DND-41 (cell line): ENCODE measurements at regions not wholly inside any gene's neighbourhood (a gene's known extent, or its start where the extent isn't known, plus 50 kb on each side); places are given as distances from the start of the nearest gene placed in this dataset.

Experiments used
- ATAC-seq: fragments of 200-7000 bp; cut with Tn5 transposase; 3 replicates; pipeline ENCODE4 v1.9.1; 2021; ENCODE audit warnings: low read depth; ENCODE audit not compliant: insufficient read depth
- DNase-seq: peaks from one replicate; pipeline ENCODE4 v3.0.0-alpha.2; 2020
- H2AFZ ChIP-seq: 2 replicates; pipeline ENCODE4 v1.6.0; 2012; ENCODE audit warnings: low read depth, low read length
- H3K27ac ChIP-seq: 2 replicates; pipeline ENCODE4 v1.5.1; 2012; ENCODE audit warnings: low read length, inconsistent platforms
- H3K27me3 ChIP-seq: fragments of 200-600 bp; sonication (generic); 2 replicates; pipeline ENCODE4 v1.6.0; 2012; ENCODE audit warnings: low read length, mild to moderate bottlenecking, inconsistent platforms; ENCODE audit not compliant: insufficient read depth, poor library complexity
- H3K36me3 ChIP-seq: 2 replicates; pipeline ENCODE4 v1.5.1; 2012; ENCODE audit warnings: low read length, inconsistent platforms; ENCODE audit not compliant: insufficient read depth
- H3K4me1 ChIP-seq: 2 replicates; pipeline ENCODE4 v1.5.1; 2012; ENCODE audit warnings: mild to moderate bottlenecking, low read length; ENCODE audit not compliant: insufficient read depth
- H3K4me2 ChIP-seq: 2 replicates; pipeline ENCODE4 v1.6.0; 2012; ENCODE audit warnings: mild to moderate bottlenecking, moderate library complexity, low read length, inconsistent platforms; ENCODE audit not compliant: insufficient read depth
- H3K4me3 ChIP-seq, 2 experiments: fragments of 200-600 bp in 1 of 2; shearing (Covaris generic) in 1 of 2; 2 replicates each; pipeline ENCODE4 v1.5.1; 2012 to 2016; ENCODE audit warnings: inconsistent platforms in 2 of 2, low read length in 2 of 2, mild to moderate bottlenecking in 2 of 2, low read depth in 1 of 2, moderate library complexity in 1 of 2
- H3K79me2 ChIP-seq: 2 replicates; pipeline ENCODE4 v1.6.0; 2012; ENCODE audit warnings: low read length, inconsistent platforms; ENCODE audit not compliant: insufficient read depth
- H3K9ac ChIP-seq: 2 replicates; pipeline ENCODE4 v1.6.0; 2012; ENCODE audit warnings: low read depth, mild to moderate bottlenecking, inconsistent platforms, low read length, moderate library complexity
- H3K9me3 ChIP-seq: 2 replicates; pipeline ENCODE4 v1.5.1; 2012; ENCODE audit warnings: low read length, moderate library complexity, mild to moderate bottlenecking, inconsistent platforms; ENCODE audit not compliant: insufficient read depth, severe bottlenecking
- H4K20me1 ChIP-seq: 2 replicates; pipeline ENCODE4 v1.6.0; 2012; ENCODE audit warnings: low read length; ENCODE audit not compliant: insufficient read depth
- EZH2 ChIP-seq: IDR thresholded peaks from 3 replicates; pipeline ENCODE4 v1.6.1; 2012; ENCODE audit warnings: borderline replicate concordance, low read depth, mild to moderate bottlenecking, moderate library complexity, low read length, inconsistent platforms; ENCODE audit not compliant: severe bottlenecking
- TF ChIP-seq, protein P1 (sequence below): IDR thresholded peaks from 2 replicates; pipeline ENCODE4 v1.5.1; 2012; ENCODE audit warnings: borderline replicate concordance, low read length, moderate library complexity, mild to moderate bottlenecking; ENCODE audit not compliant: poor library complexity, severe bottlenecking; ENCODE audit errors: extremely low read depth

- Histone ChIP-seq H3K79me2 (no peaks in the 10 kb centered on the region), H3K27me3 (no peaks in the 10 kb centered on the region), H2AFZ (no peak overlapping the region), H3K9ac (no peak overlapping the region), H3K27ac (no peak overlapping the region), H3K4me2 (no peak overlapping the region), H3K9me3 (no peaks in the 10 kb centered on the region), H4K20me1 (no peaks in the 10 kb centered on the region), H3K36me3 (no peaks in the 10 kb centered on the region), H3K4me3 (no peak overlapping the region), H3K4me1 (no peaks in the 10 kb centered on the region)
- TF ChIP-seq, protein P1, sequence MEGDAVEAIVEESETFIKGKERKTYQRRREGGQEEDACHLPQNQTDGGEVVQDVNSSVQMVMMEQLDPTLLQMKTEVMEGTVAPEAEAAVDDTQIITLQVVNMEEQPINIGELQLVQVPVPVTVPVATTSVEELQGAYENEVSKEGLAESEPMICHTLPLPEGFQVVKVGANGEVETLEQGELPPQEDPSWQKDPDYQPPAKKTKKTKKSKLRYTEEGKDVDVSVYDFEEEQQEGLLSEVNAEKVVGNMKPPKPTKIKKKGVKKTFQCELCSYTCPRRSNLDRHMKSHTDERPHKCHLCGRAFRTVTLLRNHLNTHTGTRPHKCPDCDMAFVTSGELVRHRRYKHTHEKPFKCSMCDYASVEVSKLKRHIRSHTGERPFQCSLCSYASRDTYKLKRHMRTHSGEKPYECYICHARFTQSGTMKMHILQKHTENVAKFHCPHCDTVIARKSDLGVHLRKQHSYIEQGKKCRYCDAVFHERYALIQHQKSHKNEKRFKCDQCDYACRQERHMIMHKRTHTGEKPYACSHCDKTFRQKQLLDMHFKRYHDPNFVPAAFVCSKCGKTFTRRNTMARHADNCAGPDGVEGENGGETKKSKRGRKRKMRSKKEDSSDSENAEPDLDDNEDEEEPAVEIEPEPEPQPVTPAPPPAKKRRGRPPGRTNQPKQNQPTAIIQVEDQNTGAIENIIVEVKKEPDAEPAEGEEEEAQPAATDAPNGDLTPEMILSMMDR, result no peak
- no peak for TF ChIP-seq EZH2
- no peak for DNase-seq
- no peak for ATAC-seq
These were observed 62.6 kb downstream of the ZIC1 start for GRCh38 chr3:147471741-147472140.

DNA sequence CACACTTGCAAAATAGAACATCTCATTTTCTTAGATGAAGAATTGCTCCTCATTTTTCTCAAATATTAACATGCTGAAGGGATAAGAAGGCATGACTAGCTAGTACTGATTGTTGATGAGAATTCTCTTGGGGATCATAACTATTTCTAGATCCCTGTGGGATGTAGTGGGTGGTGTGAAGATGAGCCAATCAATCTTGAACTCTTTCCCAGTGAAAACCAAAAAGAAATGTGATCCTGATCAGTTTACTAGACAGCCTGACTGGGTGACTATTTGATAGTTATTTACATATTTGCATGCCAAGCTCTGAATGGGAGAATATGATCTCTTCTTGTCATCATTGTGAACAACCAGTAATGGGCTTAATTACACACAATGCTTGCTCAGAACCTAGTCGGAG lies 63.7 kb downstream of the ZIC1 start:
- H3K4me3 ChIP-seq, result no peak overlapping the region
- DNase-seq (no peak), ATAC-seq (no peak)
- H3K4me2 ChIP-seq, result no peak overlapping the region
- H3K4me1 ChIP-seq, result no peaks in the 10 kb centered on the region
- H3K9me3 ChIP-seq, result no peaks in the 10 kb centered on the region
- no peak overlapping the region for H3K27ac ChIP-seq
- no peaks in the 10 kb centered on the region for H3K79me2 ChIP-seq
- no peaks in the 10 kb centered on the region for H3K36me3 ChIP-seq
- no peak overlapping the region for H3K9ac ChIP-seq
- H3K27me3 ChIP-seq, result no peaks in the 10 kb centered on the region
- TF ChIP-seq, protein P1, result no peak
- TF ChIP-seq EZH2, result no peak
- no peak overlapping the region for H2AFZ ChIP-seq
- H4K20me1 ChIP-seq, result no peaks in the 10 kb centered on the region

DNA sequence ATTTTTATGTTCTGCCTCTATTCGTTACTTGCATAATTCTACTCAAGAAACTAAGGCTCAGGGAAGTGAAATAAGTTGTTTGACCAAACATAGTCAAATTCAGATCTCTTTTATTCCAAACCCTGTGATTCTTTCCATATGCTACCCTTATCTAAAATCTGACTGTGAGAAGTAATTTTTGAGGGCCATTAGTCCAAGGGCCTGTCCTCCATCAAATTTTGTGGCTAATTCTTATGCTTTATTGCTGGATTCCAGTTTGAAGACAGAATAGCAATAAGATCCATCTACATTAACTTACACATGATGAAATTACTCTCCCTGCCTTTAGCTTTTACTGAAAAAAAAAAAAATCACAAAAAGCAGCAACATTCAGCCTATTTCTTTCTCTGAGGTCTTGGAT lies 74.0 kb downstream of the ZIC1 start:
- Histone ChIP-seq H3K27me3 (no peaks in the 10 kb centered on the region), H3K9me3 (no peaks in the 10 kb centered on the region), H3K36me3 (no peaks in the 10 kb centered on the region), H3K4me3 (no peak overlapping the region), H3K9ac (no peak overlapping the region), H3K79me2 (no peaks in the 10 kb centered on the region), H2AFZ (no peak overlapping the region), H4K20me1 (no peaks in the 10 kb centered on the region), H3K4me1 (no peaks in the 10 kb centered on the region), H3K4me2 (no peak overlapping the region), H3K27ac (no peak overlapping the region)
- ATAC-seq, result no peak
- DNase-seq, result no peak
- TF ChIP-seq, protein P1, result no peak
- TF ChIP-seq EZH2, result no peak

DNA sequence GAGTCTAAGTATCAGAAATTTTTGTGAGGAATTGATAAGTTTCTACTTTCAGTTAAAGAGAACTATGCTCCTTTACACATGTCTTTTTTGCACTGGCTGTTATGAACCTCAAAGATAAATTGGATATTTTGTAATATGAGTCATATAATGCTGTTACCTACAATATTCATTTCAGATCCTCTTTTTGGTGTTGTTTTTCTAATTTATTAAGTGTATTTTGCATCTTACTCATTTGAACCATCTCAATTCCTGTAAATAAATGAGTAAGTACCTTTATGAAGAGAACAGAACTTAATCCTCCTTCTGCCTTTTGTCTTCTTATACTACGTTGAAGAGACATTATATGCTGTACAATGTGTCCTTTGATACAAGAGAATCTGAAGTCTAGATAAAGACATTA lies 74.4 kb downstream of the ZIC1 start:
- Histone ChIP-seq H3K9me3 (no peaks in the 10 kb centered on the region), H2AFZ (no peak overlapping the region), H3K4me3 (no peak overlapping the region), H3K27me3 (no peaks in the 10 kb centered on the region), H3K27ac (no peak overlapping the region), H3K79me2 (no peaks in the 10 kb centered on the region), H3K36me3 (no peaks in the 10 kb centered on the region), H3K4me2 (no peak overlapping the region), H3K4me1 (no peaks in the 10 kb centered on the region), H3K9ac (no peak overlapping the region), H4K20me1 (no peaks in the 10 kb centered on the region)
- no peak for ATAC-seq
- DNase-seq, result no peak
- TF ChIP-seq EZH2, result no peak
- TF ChIP-seq, protein P1, result no peak
